HepG2 (cell line): ENCODE measurements at regions not wholly inside any gene's neighbourhood (a gene's known extent, or its start where the extent isn't known, plus 50 kb on each side); places are given as distances from the start of the nearest gene placed in this dataset.

ENCODE experiments used
- ATAC-seq: fragments of 200-7000 bp; cut with Tn5 transposase; 3 replicates; pipeline ENCODE4 v1.9.1; 2020; ENCODE audit warnings: mild to moderate bottlenecking, moderate library complexity
- BruUV-seq: library from RNA; stranded (reverse); fragments of 400-500 nt; replicated peaks from 2 replicates; lab custom pipeline; 2021; lab: Mats Ljungman, UMichigan
- CTCF ChIA-PET: fragments of 300-600 bp; formaldehyde crosslinking; extraction: SDS; loops from one replicate; lab custom pipeline; 2021; ENCODE audit warnings: low total read pairs, inconsistent platforms, low intra/inter-chr PET ratio; lab: Yijun Ruan, JAX
- POLR2A ChIA-PET: fragments of 350-600 bp; sonication (Branson Sonifier 250); formaldehyde crosslinking; loops from one replicate; lab custom pipeline; 2020; ENCODE audit warnings: antibody characterized with exemption, inconsistent platforms; lab: Yijun Ruan, JAX
- DNase-seq: peaks from one replicate; pipeline ENCODE4 v3.0.0-alpha.2; 2015; ENCODE audit warnings: low spot score
- FAIRE-seq: peaks from 3 replicates; lab custom pipeline; 2011; peaks lifted over from hg19 to GRCh38; lab: Jason Lieb, UNC
- H2AFZ ChIP-seq: one replicate; pipeline ENCODE4 v1.6.1; 2011; ENCODE audit warnings: low read length, inconsistent platforms
- H3K27ac ChIP-seq: fragments of 300-600 bp; 3 replicates; pipeline ENCODE4 v1.8.0; 2011; ENCODE audit warnings: mixed run types, mild to moderate bottlenecking, mixed read lengths, low read length, inconsistent platforms; ENCODE audit not compliant: insufficient read depth; ENCODE audit errors: extremely low read length
- H3K27me3 ChIP-seq, 2 experiments: fragments of 200-600 bp in 1 of 2; 2 replicates in 1 of 2; 3 replicates in 1 of 2; pipeline versions ENCODE4 v1.6.0 to v1.8.0; 2011; ENCODE audit warnings: low read length in 2 of 2, mild to moderate bottlenecking in 2 of 2, moderate library complexity in 2 of 2, inconsistent platforms in 1 of 2; ENCODE audit not compliant: insufficient read depth in 2 of 2, control insufficient read depth in 1 of 2
- H3K36me3 ChIP-seq, 2 experiments: fragments of 200-600 bp in 1 of 2; replicated peaks in 1 of 2; 2 replicates in 1 of 2; 3 replicates in 1 of 2; pipeline versions ENCODE4 v1.5.1 to v1.8.0; 2011; ENCODE audit warnings: low read length in 2 of 2, inconsistent platforms in 1 of 2; ENCODE audit not compliant: insufficient read depth in 2 of 2, control insufficient read depth in 1 of 2
- H3K4me1 ChIP-seq: 2 replicates; pipeline ENCODE4 v1.5.1; 2012; ENCODE audit warnings: low read length, inconsistent platforms; ENCODE audit not compliant: insufficient read depth
- H3K4me2 ChIP-seq: 2 replicates; pipeline ENCODE4 v1.6.0; 2011; ENCODE audit warnings: low read depth, low read length, inconsistent platforms
- H3K4me3 ChIP-seq, 3 experiments: fragments of 200-600 bp in 1 of 3; sonication (generic), shearing (Covaris generic) in 1 of 3; replicated peaks in 1 of 3; 2 replicates each; pipeline ENCODE4 v1.5.1; 2011 to 2016; ENCODE audit warnings: low read length in 3 of 3, inconsistent platforms in 2 of 3, low read depth in 2 of 3, mild to moderate bottlenecking in 2 of 3, control low read depth in 1 of 3, mixed read lengths in 1 of 3; ENCODE audit not compliant: insufficient read depth in 1 of 3
- H3K79me2 ChIP-seq: one replicate; pipeline ENCODE4 v1.6.1; 2011; ENCODE audit warnings: low read length, inconsistent platforms; ENCODE audit not compliant: insufficient read depth
- H3K9ac ChIP-seq: 2 replicates; pipeline ENCODE4 v1.6.0; 2011; ENCODE audit warnings: mild to moderate bottlenecking, low read depth, low read length, inconsistent platforms; ENCODE audit not compliant: insufficient read depth
- H3K9me3 ChIP-seq: 2 replicates; pipeline ENCODE4 v1.5.1; 2012; ENCODE audit warnings: mild to moderate bottlenecking, low read length
- H4K20me1 ChIP-seq: 2 replicates; pipeline ENCODE4 v1.6.0; 2011; ENCODE audit warnings: inconsistent platforms, mild to moderate bottlenecking, low read length, moderate library complexity; ENCODE audit not compliant: insufficient read depth
- ARNT ChIP-seq: fragments of 450-650 bp; IDR thresholded peaks from 2 replicates; pipeline ENCODE4 v1.6.1; 2017
- MIER2 ChIP-seq: IDR thresholded peaks from 2 replicates; pipeline ENCODE4 v1.6.1; 2016; ENCODE audit warnings: missing biosample characterization, missing genetic modification reagents
- SKIL ChIP-seq: sonication (generic); formaldehyde crosslinking; IDR thresholded peaks from 2 replicates; pipeline ENCODE4 v1.8.0; 2022; ENCODE audit warnings: missing genetic modification reagents, mild to moderate bottlenecking, moderate library complexity, borderline replicate concordance
- TGIF2 ChIP-seq: IDR thresholded peaks from 2 replicates; pipeline ENCODE4 v1.6.1; 2016; ENCODE audit warnings: control low read depth, missing compliant biosample characterization
- ZNF788 ChIP-seq: sonication (generic); formaldehyde crosslinking; IDR thresholded peaks from 2 replicates; pipeline ENCODE4 v1.5.0; 2020; ENCODE audit warnings: mild to moderate bottlenecking, missing genetic modification reagents, borderline replicate concordance
- WGBS: methylation state at CpG from one replicate; pipeline ENCODE4 v1.1.6; 2017; ENCODE audit warnings: low lambda C conversion rate; 5-methylcytosine and 5-hydroxymethylcytosine counted together
- in situ Hi-C: cut with HindIII; loops from 2 replicates; pipeline ENCODE4 v1.10.0; 2017; ENCODE audit warnings: low pct_unique_long_range_greater_than_20kb; ENCODE audit not compliant: extremely low pct_ligation_motif_present
- intact Hi-C: fragments of 100-400 bp; cut with micrococcal nuclease; formaldehyde crosslinking; loops from one replicate; pipeline ENCODE4 v1.10.0; 2022; ENCODE audit not compliant: unreplicated experiment
- TF ChIP-seq, protein P1 (sequence below): sonication (generic); formaldehyde crosslinking; IDR thresholded peaks from 2 replicates; pipeline ENCODE4 v1.8.1; 2022; ENCODE audit warnings: low read depth, mild to moderate bottlenecking, missing genetic modification reagents

DNA sequence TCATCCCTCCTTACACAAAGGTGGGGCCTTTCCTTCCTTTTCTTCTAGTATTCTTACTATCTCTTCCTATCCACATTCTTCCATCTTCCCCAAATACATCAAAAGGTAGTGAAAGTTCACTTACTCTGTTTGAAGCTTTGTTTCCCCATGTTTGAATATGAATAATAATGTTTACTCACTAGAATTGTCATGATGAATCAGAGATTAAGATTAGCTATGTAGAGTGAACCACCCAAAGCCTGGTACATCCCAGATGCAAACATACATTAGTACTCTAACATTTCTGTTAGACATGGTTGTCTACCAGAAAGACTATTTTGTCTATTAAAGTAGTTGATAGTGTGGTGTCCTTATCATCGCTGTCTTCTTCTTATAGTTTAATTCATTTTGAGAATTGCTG, 327.1 kb upstream of the TBC1D5 start (continued):
- TF ChIP-seq SKIL (CRISPR knock-in tag) (no peak), ZNF788 (CRISPR knock-in tag) (no peak), TGIF2 (no peak)

GRCh38 chr3:18066899-18067582, 324.6 kb upstream of the TBC1D5 start:
- H3K9me3 ChIP-seq = no peaks in the 10 kb centered on the region
- POLR2A ChIA-PET = no interaction called here
- WGBS = 0% methylated on average over 3 of the region's 3 CpGs
- H3K9ac ChIP-seq = no peak overlapping the region
- H3K27me3 ChIP-seq = no peaks in the 10 kb centered on the region
- no peak overlapping the region for H2AFZ ChIP-seq
- CTCF ChIA-PET = no interaction called here
- no peak overlapping the region for H3K27ac ChIP-seq
- no peak overlapping the region for H3K4me2 ChIP-seq
- H3K36me3 ChIP-seq = no peaks in the 10 kb centered on the region
- DNase-seq = no peak
- H3K79me2 ChIP-seq = no peaks in the 10 kb centered on the region
- no peaks in the 10 kb centered on the region for H4K20me1 ChIP-seq
- no TSS peak for BruUV-seq
- H3K4me3 ChIP-seq = no peak overlapping the region
- TF ChIP-seq ARNT (no peak), MIER2 (no peak)
- TF ChIP-seq, protein P1, sequence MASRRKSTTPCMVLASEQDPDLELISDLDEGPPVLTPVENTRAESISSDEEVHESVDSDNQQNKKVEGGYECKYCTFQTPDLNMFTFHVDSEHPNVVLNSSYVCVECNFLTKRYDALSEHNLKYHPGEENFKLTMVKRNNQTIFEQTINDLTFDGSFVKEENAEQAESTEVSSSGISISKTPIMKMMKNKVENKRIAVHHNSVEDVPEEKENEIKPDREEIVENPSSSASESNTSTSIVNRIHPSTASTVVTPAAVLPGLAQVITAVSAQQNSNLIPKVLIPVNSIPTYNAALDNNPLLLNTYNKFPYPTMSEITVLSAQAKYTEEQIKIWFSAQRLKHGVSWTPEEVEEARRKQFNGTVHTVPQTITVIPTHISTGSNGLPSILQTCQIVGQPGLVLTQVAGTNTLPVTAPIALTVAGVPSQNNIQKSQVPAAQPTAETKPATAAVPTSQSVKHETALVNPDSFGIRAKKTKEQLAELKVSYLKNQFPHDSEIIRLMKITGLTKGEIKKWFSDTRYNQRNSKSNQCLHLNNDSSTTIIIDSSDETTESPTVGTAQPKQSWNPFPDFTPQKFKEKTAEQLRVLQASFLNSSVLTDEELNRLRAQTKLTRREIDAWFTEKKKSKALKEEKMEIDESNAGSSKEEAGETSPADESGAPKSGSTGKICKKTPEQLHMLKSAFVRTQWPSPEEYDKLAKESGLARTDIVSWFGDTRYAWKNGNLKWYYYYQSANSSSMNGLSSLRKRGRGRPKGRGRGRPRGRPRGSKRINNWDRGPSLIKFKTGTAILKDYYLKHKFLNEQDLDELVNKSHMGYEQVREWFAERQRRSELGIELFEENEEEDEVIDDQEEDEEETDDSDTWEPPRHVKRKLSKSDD (CRISPR knock-in tag) = no peak
- TF ChIP-seq, all 625 proteins: peak for 0
- no peak for ATAC-seq
- FAIRE-seq = no peak
- in situ Hi-C loops (no loop called here), intact Hi-C loops (no loop called here)
- no peaks in the 10 kb centered on the region for H3K4me1 ChIP-seq
